HG02870 (cell line): ENCODE measurements at regions not wholly inside any gene's neighbourhood (a gene's known extent, or its start where the extent isn't known, plus 50 kb on each side); places are given as distances from the start of the nearest gene placed in this dataset.

ENCODE experiments used
- ATAC-seq: cut with Tn5 transposase; IDR thresholded peaks from one replicate; pipeline ENCODE4 v1.9.1; 2021; ENCODE audit warnings: mild to moderate bottlenecking, moderate library complexity; ENCODE audit not compliant: unreplicated experiment

GRCh38 chr2:18325118-18325517, 235.3 kb downstream of the RDH14 start:
- no peak for ATAC-seq

GRCh38 chr2:18319987-18320386, 240.5 kb downstream of the RDH14 start:
- no peak for ATAC-seq

GRCh38 chr2:18317017-18317416, 243.4 kb downstream of the RDH14 start:
- ATAC-seq: no peak

- no peak for ATAC-seq
Measured at GRCh38 chr2:18312818-18313217, 247.6 kb downstream of the RDH14 start.

- no peak for ATAC-seq
Measured at GRCh38 chr2:18311420-18312195, 248.8 kb downstream of the RDH14 start.

- no peak for ATAC-seq
Measured at GRCh38 chr2:18309627-18310026, 250.8 kb downstream of the RDH14 start.

GRCh38 chr2:18309188-18309587, 251.3 kb downstream of the RDH14 start:
- ATAC-seq: no peak

- no peak for ATAC-seq
Measured at GRCh38 chr2:18304849-18305248, 255.6 kb downstream of the RDH14 start.

GRCh38 chr2:18301421-18302139, 258.9 kb downstream of the RDH14 start:
- ATAC-seq: no peak

- ATAC-seq: no peak
Measured at GRCh38 chr2:18299423-18300212, 260.8 kb downstream of the RDH14 start.

GRCh38 chr2:18297534-18298058, 262.9 kb downstream of the RDH14 start:
- no peak for ATAC-seq

- no peak for ATAC-seq
Measured at GRCh38 chr2:18290386-18290785, 270.1 kb downstream of the RDH14 start.

- no peak for ATAC-seq
Measured at GRCh38 chr2:18286897-18287296, 273.6 kb downstream of the RDH14 start.

GRCh38 chr2:18284331-18284730, 276.1 kb downstream of the RDH14 start:
- ATAC-seq: no peak

- ATAC-seq: no peak
Measured at GRCh38 chr2:18282026-18282425, 278.4 kb downstream of the RDH14 start.

- ATAC-seq: no peak
Measured at GRCh38 chr2:18276583-18277075, 283.8 kb downstream of the RDH14 start.

- ATAC-seq: no peak
Measured at GRCh38 chr2:18273205-18273604, 287.2 kb downstream of the RDH14 start.

- ATAC-seq: no peak
Measured at GRCh38 chr2:18272148-18272494, 288.3 kb downstream of the RDH14 start.

GRCh38 chr2:18271370-18272147, 288.9 kb downstream of the RDH14 start:
- no peak for ATAC-seq

GRCh38 chr2:18268400-18268799, 292.1 kb downstream of the RDH14 start:
- no peak for ATAC-seq
